ENCODE measurements at regions not wholly inside any gene's neighbourhood (a gene's known extent, or its start where the extent isn't known, plus 50 kb on each side); places are given as distances from the start of the nearest gene placed in this dataset.
A peak's percentile ranks its signal among the peaks of the same experiment; 100 is the strongest.

DNA sequence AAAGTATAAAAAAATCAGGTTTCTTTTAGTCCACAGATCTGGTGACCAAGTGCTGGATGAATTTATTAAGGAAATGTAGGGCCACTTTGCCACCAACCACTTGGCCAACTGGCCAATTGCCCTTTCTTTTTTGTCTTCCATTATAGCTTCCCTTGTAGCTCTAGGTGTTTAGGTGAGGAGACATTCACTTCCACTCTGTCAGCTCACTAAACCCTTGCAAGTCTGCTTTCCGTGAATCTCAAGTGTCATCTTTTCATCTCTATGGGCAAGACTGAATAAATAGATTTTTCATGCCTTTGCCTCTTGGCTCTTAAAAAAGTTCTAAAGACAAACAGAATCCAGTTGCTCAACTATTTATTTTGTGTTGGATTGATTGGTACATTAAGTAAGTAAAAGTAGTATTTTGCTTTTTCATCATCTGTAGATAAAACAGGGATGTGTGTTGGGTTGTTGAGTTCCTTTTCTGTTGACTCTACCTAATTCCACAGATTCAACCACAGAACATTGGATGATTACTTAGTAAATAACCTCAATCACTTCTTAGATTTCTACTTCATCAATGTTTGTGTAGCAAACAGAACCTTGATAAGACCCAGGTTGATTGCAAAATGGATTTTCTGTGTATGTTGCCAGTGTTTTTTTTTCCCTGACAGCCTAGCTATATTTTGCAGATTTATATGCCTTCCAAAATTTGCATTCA, 68.1 kb upstream of the GRXCR1 start:
- Mint-ChIP-seq H3K4me3 (no peak overlapping the region), H3K9me3 (no peaks in the 10 kb centered on the region), H3K27me3 (ENCODE audit: low read depth) (peaks cover 2% of the 10 kb centered on the region), H3K4me1 (ENCODE audit: low read depth) (no peaks in the 10 kb centered on the region), H3K36me3 (ENCODE audit: insufficient read depth) (no peaks in the 10 kb centered on the region)
- no peak for ATAC-seq
- DNase-seq = no peak

DNA sequence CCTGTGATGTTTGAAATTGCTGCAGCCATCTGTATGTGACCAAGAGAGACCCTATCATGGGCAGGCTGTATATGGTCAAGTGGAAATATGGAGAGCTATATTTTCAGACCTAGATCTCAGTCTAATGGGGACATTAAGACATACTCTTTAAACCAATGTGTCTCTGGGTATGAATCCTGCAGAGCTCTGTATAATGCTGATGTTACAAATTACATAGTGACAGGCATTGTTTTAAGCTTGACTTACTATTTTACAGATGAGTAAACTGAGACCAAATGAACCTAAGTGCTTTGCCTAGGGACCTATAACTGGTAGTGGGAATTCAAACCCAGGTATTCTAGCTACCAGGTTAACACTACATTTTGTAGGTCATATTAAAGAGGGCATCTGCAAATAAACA, 71.3 kb upstream of the GRXCR1 start:
- DNase-seq (no peak), ATAC-seq (no peak)
- Mint-ChIP-seq H3K4me3 (no peak overlapping the region), H3K4me1 (ENCODE audit: low read depth) (no peaks in the 10 kb centered on the region), H3K9me3 (no peaks in the 10 kb centered on the region), H3K27me3 (ENCODE audit: low read depth) (peaks cover under 1% of the 10 kb centered on the region), H3K36me3 (ENCODE audit: insufficient read depth) (no peaks in the 10 kb centered on the region)

DNA sequence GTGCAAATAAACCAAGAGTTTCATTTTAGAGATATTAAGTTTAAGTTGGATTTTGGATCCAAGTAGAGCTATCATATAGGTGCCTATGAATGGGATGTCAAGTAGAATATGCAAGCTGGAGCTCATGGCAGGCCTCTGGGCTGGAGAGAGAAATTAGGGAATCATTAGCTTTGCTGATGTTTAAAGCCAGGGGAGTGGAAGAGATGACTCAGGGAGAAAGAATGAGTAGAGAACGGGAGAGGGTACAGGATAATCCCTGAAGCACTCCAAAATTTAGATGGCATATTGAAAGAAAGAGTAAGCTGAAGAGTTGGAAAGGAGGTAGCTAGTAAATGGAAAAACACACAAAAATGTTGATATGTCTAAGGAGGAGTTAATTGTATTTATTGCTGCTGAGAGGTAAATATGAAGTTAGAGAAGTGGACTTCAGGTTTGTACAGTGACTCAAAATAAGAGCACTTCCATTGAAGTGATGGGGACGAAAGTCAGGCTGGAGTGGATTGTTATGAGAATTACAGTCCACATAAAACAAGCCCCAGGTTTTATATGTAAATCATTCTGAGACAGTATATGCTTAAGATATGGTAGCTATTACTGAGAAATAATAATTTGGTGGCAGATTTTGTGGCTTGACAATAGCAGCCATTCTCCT, 72.5 kb upstream of the GRXCR1 start:
- no peak for DNase-seq
- Mint-ChIP-seq H3K9me3 (no peaks in the 10 kb centered on the region), H3K4me3 (no peak overlapping the region), H3K27me3 (ENCODE audit: low read depth) (no peaks in the 10 kb centered on the region), H3K36me3 (ENCODE audit: insufficient read depth) (no peaks in the 10 kb centered on the region), H3K4me1 (ENCODE audit: low read depth) (no peaks in the 10 kb centered on the region)
- ATAC-seq = no peak

DNA sequence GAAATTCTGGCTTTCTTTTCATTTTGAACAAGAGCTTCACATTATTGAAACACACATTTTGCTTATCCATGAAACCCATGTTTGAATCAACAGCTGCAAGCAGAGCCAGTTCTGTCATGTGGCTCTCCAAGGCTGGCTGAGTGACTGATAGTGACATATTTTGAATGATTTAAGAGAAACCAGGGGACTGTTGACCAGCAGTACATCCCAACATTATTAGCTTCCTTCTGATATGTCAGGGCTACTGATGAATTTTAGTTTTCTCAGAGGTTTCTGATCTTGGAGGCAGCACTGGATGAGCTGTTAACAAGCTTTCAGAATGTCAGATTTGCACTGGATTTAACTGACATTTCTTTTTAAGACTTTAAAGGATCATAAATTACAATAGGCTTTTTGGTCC, 74.6 kb upstream of the GRXCR1 start:
- Mint-ChIP-seq H3K36me3 (ENCODE audit: insufficient read depth) (no peaks in the 10 kb centered on the region), H3K4me3 (no peak overlapping the region), H3K27me3 (ENCODE audit: low read depth) (no peaks in the 10 kb centered on the region), H3K9me3 (no peaks in the 10 kb centered on the region), H3K4me1 (ENCODE audit: low read depth) (no peaks in the 10 kb centered on the region)
- no peak for ATAC-seq
- DNase-seq = no peak

DNA sequence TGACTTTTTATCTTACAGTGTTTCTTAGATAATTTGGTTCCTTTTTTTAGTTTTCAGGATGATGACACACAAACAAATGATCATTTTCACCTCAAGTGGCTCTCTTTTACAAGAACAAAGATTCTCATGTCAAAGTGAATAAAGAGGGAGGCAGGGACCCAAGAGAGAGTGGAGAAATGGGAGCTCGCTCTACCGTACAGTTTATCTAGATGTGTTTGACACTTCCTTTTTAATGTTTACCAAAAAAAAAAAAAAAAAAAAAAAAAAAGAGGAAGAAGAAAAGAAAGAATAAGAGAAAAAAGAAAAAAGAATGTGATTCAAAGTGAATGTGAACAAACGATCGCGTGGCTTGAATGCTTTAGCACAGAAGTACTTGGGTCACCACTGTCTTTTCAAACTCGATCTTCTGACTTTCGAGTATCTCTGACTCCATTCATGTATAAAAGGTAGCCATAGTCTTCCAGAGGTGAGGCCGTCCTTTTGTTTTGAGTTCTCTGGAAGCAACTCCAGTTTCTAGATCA, 75.6 kb upstream of the GRXCR1 start:
- H3K4me1 Mint-ChIP-seq (ENCODE audit: low read depth) = no peaks in the 10 kb centered on the region
- DNase-seq = no peak
- H3K4me3 Mint-ChIP-seq = no peak overlapping the region
- ATAC-seq = no peak
- no peaks in the 10 kb centered on the region for H3K27me3 Mint-ChIP-seq (ENCODE audit: low read depth)
- H3K36me3 Mint-ChIP-seq (ENCODE audit: insufficient read depth) = no peaks in the 10 kb centered on the region
- no peaks in the 10 kb centered on the region for H3K9me3 Mint-ChIP-seq

DNA sequence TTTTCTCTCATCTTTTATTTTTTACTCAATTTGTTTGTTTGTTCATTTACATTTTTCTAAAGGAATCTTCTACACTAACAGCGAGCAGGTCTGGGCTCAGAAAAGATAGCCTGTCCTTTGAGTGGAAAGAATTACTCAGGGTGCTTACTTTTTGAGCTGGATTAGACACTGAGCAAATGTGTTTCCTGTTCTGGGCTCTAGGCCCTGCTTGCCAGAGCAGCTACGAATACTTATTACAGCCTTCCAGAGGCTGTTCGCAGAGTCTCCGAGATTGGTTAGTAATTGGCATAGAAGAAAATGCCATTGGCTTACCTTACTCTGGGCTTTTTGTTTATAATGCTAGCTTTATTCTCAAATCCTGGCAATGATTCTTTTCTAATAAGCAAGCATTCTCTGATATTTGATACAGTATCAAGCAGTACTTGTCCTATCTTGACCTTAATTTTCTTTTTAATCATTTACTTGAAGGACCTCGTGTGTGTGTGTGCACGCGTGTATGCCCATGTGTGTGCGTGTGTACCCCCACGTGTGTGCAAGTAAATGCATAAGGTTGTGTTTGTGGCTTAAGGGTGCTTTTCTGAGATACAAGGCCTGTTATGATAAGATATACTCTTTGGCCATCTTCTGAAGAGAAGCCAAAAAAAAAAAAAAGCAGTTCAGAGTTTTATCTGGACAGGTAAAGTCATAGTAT, 76.2 kb upstream of the GRXCR1 start:
- H3K9me3 Mint-ChIP-seq = no peaks in the 10 kb centered on the region
- DNase-seq (no peak), ATAC-seq (no peak)
- H3K4me1 Mint-ChIP-seq (ENCODE audit: low read depth) = no peaks in the 10 kb centered on the region
- no peak overlapping the region for H3K4me3 Mint-ChIP-seq
- H3K36me3 Mint-ChIP-seq (ENCODE audit: insufficient read depth) = no peaks in the 10 kb centered on the region
- H3K27me3 Mint-ChIP-seq (ENCODE audit: low read depth) = peaks cover 1% of the 10 kb centered on the region

DNA sequence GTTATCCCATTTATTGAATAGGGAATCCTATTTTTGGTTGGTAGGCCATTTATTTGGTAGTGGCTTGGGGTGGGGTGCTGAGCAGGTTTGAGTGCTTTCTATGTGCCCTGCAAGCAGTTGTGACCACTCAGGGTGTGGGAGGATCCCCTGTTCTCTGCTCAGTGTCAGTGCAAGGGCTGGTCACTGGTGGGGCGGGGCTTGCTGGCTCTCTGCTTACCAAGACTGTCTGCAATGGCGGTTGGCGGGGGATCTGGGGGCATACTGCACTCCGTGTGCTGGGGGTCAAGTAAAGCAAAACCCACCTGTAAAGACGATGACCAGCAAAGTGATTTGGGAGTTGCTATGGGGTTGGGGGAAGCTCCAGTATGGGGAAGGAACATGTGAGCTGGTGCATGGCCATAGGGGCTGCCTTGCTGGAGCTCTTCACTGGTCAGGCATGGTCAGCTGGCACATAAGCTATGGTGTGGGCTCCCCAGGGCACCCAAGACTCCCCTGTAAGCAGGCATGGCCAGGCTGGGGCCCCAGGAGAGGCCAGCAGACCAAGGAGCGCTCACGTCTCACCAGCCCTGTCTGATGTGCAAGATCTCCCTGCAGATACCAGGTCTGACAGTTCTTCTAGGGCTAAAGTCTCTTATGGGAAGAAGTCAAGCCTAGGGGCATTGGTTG, 83.0 kb upstream of the GRXCR1 start:
- ATAC-seq = no peak
- Mint-ChIP-seq H3K4me3 (no peak overlapping the region), H3K9me3 (no peaks in the 10 kb centered on the region), H3K4me1 (ENCODE audit: low read depth) (no peaks in the 10 kb centered on the region), H3K27me3 (ENCODE audit: low read depth) (peaks cover 14% of the 10 kb centered on the region), H3K36me3 (ENCODE audit: insufficient read depth) (no peaks in the 10 kb centered on the region)
- no peak for DNase-seq

DNA sequence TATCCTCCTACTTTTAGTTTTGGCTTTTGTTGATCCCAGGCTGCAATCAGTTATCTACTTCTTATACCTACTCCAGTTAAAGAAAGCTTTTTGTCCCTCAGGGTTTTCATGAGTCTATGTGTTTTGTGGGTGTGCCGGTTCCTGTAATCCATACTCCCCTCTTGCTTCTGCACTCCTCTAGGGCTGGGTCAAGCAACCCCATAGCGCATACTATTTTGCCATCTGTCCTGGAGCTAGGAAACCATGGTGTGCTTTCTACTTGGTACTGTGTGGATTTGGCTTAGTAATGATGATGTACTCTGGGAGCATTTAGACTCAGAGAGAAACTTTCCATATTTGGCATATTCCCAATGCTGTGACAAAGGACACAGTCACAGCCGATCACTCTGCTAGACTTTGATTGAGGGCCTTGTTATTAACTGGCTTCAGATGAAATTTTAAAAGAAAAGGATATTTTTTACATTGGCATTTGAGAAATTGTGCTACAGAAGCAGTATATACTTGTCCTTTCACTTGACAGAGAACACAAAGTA, 86.1 kb upstream of the GRXCR1 start:
- DNase-seq = no peak
- ATAC-seq = no peak
- Mint-ChIP-seq H3K4me1 (ENCODE audit: low read depth) (no peaks in the 10 kb centered on the region), H3K9me3 (peaks cover 19% of the 10 kb centered on the region), H3K27me3 (ENCODE audit: low read depth) (peaks cover 15% of the 10 kb centered on the region), H3K4me3 (no peak overlapping the region), H3K36me3 (ENCODE audit: insufficient read depth) (no peaks in the 10 kb centered on the region)

DNA sequence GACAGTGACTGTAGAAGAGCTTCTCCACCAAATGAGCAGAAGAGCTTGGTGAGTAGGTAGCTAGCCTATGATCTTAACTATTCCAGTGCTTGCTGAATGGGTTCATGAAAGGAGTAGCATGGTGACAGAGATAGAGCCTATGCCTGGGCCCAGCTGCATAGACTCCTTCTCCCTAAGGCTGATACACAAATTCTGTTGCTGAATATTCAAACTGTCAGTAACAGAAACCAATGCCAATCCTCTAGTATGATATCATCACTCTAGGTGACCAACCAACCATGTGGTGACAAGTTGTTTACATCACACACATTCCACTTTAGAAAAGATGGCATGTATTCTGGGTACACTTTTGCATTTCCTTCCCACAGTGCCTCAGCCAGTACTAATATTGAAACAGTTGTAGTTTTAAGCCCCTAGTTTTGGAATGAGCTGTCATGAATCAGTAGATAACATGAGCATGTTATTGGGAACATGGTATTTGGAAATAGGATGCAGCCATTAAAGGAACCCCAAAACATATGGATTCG, 103.4 kb upstream of the GRXCR1 start:
- ATAC-seq (peak; percentile 23 to 41), DNase-seq (no peak)
- Mint-ChIP-seq H3K4me1 (ENCODE audit: low read depth) (no peaks in the 10 kb centered on the region), H3K4me3 (no peak overlapping the region), H3K9me3 (peaks cover 12% of the 10 kb centered on the region), H3K36me3 (ENCODE audit: insufficient read depth) (no peaks in the 10 kb centered on the region), H3K27me3 (ENCODE audit: low read depth) (no peaks in the 10 kb centered on the region)

DNA sequence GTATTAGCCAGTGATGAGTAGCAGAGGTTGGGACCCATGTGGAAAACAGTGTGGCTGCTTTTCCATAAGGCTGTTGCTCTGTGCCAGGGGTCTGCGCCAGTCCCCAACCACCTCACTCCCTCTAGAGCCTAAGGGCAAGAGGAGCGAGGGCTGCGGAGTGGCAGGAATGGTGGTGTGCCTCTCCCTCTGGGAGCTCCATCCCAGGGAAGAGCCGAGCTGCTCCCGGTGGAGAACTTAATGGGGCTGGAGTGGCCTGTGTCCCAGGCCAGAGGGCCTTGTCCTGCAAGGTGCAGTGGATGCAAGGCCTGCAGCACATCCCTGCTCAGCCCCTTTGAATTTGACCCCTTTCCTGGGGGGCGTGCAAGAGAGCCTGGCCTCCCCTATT, 105.4 kb upstream of the GRXCR1 start:
- ATAC-seq = no peak
- Mint-ChIP-seq H3K9me3 (peaks cover 16% of the 10 kb centered on the region), H3K4me1 (ENCODE audit: low read depth) (no peaks in the 10 kb centered on the region), H3K36me3 (ENCODE audit: insufficient read depth) (no peaks in the 10 kb centered on the region), H3K27me3 (ENCODE audit: low read depth) (no peaks in the 10 kb centered on the region), H3K4me3 (no peak overlapping the region)
- no peak for DNase-seq

DNA sequence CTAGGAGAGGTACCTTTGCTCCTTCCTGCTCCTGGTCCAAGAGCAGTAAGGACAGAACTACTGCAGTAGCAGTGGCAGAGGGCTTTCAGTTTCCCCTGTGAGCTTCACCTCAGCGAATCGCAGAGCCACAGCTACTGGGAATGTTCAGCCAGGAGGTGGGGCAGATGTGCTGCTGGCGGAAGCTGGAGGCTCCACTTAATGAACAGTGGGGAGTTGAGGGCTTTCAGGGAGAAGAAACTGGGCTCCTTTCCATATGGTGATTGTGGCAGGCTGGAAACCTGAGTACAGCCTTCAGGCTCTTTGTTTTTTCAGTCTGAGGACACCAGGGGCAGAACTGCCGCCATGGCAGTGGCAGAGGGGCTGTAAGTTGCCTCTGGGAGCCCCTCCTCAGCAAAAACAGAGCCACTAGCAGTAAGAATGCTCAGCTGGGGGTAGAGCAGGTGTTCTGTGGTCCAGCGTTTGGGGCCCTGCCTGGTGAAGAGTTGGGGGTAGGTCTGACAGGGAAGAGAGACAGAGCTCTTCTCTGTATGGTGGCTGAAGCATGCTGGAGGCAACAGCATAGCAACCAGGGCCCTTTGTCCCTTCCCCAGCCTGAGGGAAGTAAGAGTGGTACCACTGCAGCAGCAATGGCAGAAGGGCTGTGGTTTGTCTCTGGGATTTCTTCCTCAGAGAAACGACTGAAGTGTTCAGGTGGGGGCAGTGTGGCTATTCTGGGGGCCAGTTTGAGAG, 106.0 kb upstream of the GRXCR1 start:
- Mint-ChIP-seq H3K4me1 (ENCODE audit: low read depth) (no peaks in the 10 kb centered on the region), H3K4me3 (no peak overlapping the region), H3K36me3 (ENCODE audit: insufficient read depth) (no peaks in the 10 kb centered on the region), H3K9me3 (peaks cover 16% of the 10 kb centered on the region), H3K27me3 (ENCODE audit: low read depth) (no peaks in the 10 kb centered on the region)
- ATAC-seq (no peak), DNase-seq (no peak)

DNA sequence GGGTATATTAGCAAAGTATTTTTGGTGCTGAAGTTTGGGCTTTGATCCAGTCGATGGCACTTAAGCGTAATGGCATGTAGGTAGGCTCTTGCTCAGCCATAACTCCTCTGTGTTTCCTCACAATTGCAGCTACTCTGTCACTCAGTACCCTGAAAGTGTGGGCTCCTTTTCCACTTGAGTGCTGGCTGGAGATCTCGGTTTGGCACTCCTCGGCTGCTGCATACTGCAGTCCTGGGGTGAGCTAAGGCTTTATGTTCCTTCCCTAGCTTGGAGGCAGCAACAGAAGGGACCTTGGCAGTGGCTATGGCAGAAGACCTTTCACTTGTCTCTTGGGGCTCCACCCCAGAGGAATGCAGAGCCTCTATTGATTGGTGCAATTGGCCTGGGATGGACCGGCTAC, 106.7 kb upstream of the GRXCR1 start:
- H3K4me3 Mint-ChIP-seq = no peak overlapping the region
- H3K9me3 Mint-ChIP-seq = peaks cover 16% of the 10 kb centered on the region
- H3K36me3 Mint-ChIP-seq (ENCODE audit: insufficient read depth) = no peaks in the 10 kb centered on the region
- H3K27me3 Mint-ChIP-seq (ENCODE audit: low read depth) = no peaks in the 10 kb centered on the region
- H3K4me1 Mint-ChIP-seq (ENCODE audit: low read depth) = no peaks in the 10 kb centered on the region
- DNase-seq = no peak
- ATAC-seq = no peak

DNA sequence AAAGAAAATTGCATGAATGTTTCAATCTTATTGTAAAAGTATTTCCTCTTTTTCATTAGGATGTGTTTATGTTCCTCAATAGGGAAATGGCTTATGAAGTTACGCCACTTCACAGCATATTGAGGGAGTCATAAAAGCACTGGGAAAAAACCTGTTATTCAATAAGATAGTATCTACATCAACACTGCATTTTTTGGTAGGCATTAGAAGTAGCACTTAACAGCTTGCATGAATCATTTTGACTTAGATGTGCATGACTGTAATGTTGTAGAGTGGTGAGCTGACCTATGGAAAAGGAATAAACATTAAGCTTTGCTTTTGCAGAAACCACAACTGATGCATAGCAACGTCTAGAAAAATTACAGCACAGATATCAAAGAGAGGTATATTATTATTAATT, 111.2 kb upstream of the GRXCR1 start:
- Mint-ChIP-seq H3K9me3 (peaks cover 16% of the 10 kb centered on the region), H3K4me3 (no peak overlapping the region), H3K4me1 (ENCODE audit: low read depth) (no peaks in the 10 kb centered on the region), H3K27me3 (ENCODE audit: low read depth) (no peaks in the 10 kb centered on the region), H3K36me3 (ENCODE audit: insufficient read depth) (no peaks in the 10 kb centered on the region)
- ATAC-seq (peak in 1 of 2 donors; percentile 52), DNase-seq (no peak)

DNA sequence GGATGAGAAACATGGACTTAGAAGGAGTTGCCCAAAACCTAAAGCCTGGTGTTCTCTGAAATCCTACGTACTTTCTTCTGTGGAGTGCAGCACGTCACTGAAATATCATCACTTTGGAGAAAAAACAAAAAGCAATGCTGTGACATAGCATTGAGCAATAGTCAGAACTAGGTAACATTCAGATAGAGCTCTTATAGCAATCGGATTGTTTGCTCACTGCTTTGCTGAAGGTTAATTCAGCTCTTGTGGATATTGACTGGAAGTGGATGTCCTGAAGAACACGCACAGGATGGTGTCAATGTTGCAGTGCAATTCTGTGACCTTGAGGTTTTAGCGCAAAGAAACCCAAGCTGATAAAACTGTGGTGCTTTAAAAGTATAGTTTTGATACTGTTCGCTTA, 114.2 kb upstream of the GRXCR1 start:
- no peak for DNase-seq
- Mint-ChIP-seq H3K36me3 (ENCODE audit: insufficient read depth) (no peaks in the 10 kb centered on the region), H3K4me3 (no peak overlapping the region), H3K27me3 (ENCODE audit: low read depth) (no peaks in the 10 kb centered on the region), H3K9me3 (no peaks in the 10 kb centered on the region), H3K4me1 (ENCODE audit: low read depth) (no peaks in the 10 kb centered on the region)
- ATAC-seq = no peak
